22Rv1 (cell line): ENCODE measurements at regions not wholly inside any gene's neighbourhood (a gene's known extent, or its start where the extent isn't known, plus 50 kb on each side); places are given as distances from the start of the nearest gene placed in this dataset.
"Not testable (repeated sequence)": the region's sequence is repeated elsewhere in the genome, so short reads cannot be mapped to it uniquely, and the experiment has no call there.

Source experiments
- H3K27ac ChIP-seq: fragments of 450-650 bp; 2 replicates; pipeline ENCODE4 v1.5.1; 2017
- CTCF ChIP-seq: fragments of 450-650 bp; IDR thresholded peaks from 2 replicates; pipeline ENCODE4 v1.5.1; 2017; ENCODE audit warnings: mild to moderate bottlenecking
- ZFX ChIP-seq: fragments of 450-650 bp; IDR thresholded peaks from 2 replicates; pipeline ENCODE4 v1.6.1; 2017; ENCODE audit warnings: antibody characterized with exemption, borderline replicate concordance

GRCh38 chr18:9017167-9017904 is 85.2 kb upstream of the NDUFV2 start:
- TF ChIP-seq CTCF (no peak), ZFX (no peak)
- H3K27ac ChIP-seq: no peak overlapping the region

- H3K27ac ChIP-seq: no peak overlapping the region
- TF ChIP-seq ZFX (no peak), CTCF (no peak)
Observed at GRCh38 chr18:9017905-9018227, 84.6 kb upstream of the NDUFV2 start.

GRCh38 chr18:9019135-9019534 is 83.4 kb upstream of the NDUFV2 start:
- TF ChIP-seq CTCF (no peak), ZFX (no peak)
- no peak overlapping the region for H3K27ac ChIP-seq

GRCh38 chr18:9020221-9020620 is 82.3 kb upstream of the NDUFV2 start:
- no peak overlapping the region for H3K27ac ChIP-seq
- TF ChIP-seq ZFX (no peak), CTCF (no peak)

GRCh38 chr18:9021458-9021857 is 81.0 kb upstream of the NDUFV2 start:
- TF ChIP-seq ZFX (no peak), CTCF (no peak)
- H3K27ac ChIP-seq: no peak overlapping the region

GRCh38 chr18:9022397-9023155 is 79.9 kb upstream of the NDUFV2 start:
- no peak for TF ChIP-seq CTCF
- no peak for TF ChIP-seq ZFX
- H3K27ac ChIP-seq: no peak overlapping the region

GRCh38 chr18:9024031-9024646 is 78.4 kb upstream of the NDUFV2 start:
- H3K27ac ChIP-seq: not testable (repeated sequence)
